NCI-H1930 (cell line): ENCODE measurements at regions not wholly inside any gene's neighbourhood (a gene's known extent, or its start where the extent isn't known, plus 50 kb on each side); places are given as distances from the start of the nearest gene placed in this dataset.
"Not testable (repeated sequence)": the region's sequence is repeated elsewhere in the genome, so short reads cannot be mapped to it uniquely, and the experiment has no call there.

Experiments
- DNase-seq, 2 experiments: peaks; one replicate each; lab custom pipeline; 2025; lab: John Stamatoyannopoulos, UW

GRCh38 chr7:49596701-49597491, 176.5 kb upstream of the VWC2 start:
- no peak for DNase-seq

GRCh38 chr7:49597805-49598204, 175.6 kb upstream of the VWC2 start:
- DNase-seq = no peak

DNA sequence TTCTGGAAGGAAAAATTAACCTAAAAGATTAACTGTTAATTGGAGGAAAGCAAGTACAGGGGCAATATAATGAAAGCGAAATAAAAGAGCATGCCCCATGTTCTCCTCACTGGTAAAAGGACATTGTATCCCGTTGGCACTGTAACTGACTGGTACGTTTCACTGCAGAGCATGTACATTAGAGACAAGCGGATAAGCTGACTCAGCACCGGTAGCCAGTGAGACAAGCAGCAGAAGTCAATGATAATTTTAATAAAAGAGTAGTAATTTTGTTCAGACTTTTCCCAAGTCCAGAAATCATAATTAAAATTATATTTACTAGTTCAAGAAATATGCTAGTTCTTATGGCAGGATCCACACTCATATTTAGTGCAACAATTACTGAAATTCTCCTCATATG, 161.5 kb upstream of the VWC2 start:
- no peak for DNase-seq

- DNase-seq = no peak
Measured at GRCh38 chr7:49613759-49614158, 159.7 kb upstream of the VWC2 start.

DNA sequence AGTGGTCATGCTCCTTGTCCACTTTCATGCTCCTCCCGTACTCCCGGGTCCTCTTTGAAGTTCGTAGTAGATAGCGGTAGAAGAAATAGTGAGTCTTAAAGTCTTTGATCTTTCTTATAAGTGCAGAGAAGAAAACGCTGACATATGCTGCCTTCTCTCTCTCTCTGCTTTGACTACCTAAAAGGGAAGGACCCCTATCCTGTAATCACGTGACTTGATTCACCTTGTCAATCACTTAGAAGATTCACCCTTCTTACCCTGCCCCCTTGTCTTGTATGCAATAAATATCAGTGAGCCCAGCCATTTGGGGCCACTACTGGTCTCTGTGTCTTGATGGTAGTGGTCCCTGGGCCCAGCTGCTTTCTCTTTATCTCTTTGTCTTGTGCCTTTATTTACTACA, 158.5 kb upstream of the VWC2 start:
- DNase-seq = not testable (repeated sequence)

DNA sequence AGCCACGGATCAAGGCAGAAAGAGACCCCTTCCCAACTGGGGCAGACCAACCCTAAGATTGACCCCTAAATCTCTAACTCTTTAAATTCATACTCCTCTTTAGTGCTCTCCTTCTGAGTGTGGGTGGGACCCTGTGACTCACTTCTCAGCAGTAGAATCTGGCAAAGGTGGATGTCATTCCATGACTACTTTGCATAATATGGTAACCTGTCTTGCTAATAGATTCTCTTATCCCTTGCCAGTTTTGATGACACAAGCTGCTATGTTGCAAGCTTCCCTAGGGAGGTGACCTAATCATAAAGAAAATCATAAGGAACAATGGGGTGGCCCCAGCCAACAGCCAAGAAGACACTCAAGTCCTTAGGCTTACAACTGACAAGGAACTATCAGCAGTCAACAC, 155.4 kb upstream of the VWC2 start:
- no peak for DNase-seq

- no peak for DNase-seq
Measured at GRCh38 chr7:49623943-49624342, 149.5 kb upstream of the VWC2 start.

GRCh38 chr7:49624611-49625010, 148.8 kb upstream of the VWC2 start:
- DNase-seq = no peak

GRCh38 chr7:49630513-49630912, 142.9 kb upstream of the VWC2 start:
- DNase-seq = no peak

DNA sequence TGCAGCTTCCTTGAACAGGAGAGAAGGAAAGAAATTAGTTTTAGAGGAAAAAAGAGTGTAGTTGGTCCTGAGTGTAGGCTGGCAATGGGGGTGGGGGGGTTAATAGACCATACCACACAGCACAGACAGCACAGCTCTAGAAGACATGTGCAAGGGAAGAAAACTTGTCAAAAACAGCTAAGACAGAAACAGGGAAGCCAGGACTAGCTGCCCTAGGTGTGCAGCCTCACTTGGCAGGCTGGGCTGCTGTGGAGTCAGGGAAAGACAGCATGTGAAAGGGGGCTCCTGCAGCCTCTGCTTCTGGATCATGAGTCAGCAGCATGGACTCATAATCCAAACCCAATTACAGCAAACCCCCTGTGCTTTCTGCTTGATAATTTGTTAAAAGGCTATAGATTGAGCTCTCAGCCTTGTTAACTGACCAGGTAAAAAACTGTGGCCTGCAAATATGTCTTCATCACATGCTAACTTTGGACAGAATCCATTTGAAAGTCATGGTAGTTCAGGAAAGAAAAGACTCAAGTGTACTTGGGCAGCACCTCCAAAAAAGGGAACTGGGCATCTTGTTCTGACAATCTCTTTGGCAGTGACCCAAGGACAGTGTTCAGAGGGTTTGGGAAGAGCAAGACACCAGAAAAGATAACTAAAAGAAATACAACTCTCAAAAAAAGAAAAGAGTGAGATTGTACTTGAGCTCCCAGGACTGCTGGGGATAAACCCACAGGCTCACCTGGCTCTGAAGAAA, 142.2 kb upstream of the VWC2 start:
- DNase-seq = no peak

GRCh38 chr7:49631960-49632359, 141.5 kb upstream of the VWC2 start:
- no peak for DNase-seq

DNA sequence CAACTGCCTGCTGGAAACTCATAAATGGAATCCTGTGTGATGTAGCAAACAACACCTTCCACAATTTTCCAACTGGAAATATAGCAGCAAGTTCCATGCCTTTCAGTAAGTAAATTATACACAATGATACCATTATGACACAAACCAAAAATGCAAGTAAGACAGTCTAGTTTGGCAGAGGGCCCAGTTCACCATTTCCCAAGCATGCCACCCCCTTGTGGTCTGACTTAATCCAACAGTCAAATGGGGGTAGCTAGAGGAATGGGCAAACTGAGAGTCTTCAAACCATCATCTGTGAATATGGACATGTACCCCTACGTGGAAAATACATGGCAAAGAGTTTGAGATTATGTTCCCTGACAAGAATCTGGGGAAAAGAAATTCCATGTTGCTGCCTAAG, 137.6 kb upstream of the VWC2 start:
- DNase-seq = no peak

DNA sequence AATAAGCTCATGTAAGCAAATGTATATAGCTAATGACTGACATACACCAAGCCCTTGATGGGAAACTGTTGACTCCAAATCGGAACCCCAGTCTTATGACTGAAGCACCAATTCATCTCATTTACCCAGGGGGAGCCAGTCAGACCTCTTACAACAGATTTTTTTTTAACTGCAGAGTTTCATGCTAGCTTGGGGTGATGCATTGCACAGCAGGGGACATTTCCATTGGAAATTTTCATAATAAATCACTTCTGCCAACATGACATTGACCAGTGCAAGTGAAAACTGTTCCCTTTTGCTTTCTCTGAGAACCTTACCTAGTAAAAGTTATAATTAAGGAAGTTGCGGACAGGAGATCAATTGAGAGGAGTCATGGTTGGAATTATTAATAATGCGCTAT, 137.0 kb upstream of the VWC2 start:
- DNase-seq = no peak

DNA sequence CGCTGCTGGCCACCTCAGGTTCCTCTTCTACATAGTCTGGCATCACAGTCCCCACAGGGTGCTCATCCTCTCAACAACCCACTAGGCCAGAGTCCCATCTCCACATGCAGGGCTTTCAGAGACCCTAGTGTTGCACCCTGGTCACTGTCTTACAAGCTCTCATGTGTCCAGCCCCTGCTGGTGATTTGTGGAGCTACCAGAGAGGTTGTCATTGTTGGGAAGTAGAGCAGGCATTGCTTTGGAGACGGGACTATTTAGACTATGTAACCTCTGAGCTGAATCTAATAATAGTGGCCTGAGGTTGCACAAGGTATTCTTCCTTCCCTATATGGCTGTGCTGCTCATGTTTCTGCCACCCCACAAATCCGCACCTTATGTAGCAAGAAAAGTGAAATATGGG, 135.3 kb upstream of the VWC2 start:
- no peak for DNase-seq

GRCh38 chr7:49639068-49639593, 134.3 kb upstream of the VWC2 start:
- no peak for DNase-seq

DNA sequence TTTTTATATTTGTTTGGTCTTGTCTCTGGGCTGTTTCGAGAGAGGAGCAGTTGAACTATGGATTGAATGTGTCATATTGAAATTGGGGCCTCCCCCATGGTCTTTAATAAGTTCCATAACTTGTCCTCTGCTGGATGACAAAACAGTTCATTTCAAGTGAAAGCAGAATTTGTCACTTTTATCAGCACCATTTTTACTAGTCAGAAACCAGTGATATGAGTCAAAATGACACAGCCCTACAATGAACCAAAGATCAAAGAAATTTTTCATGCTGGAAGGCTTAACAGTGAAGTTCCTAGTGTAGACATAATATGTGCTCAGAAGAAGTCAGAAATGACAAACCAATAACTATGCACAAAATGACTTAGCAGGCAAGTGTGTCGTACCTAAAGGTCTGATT, 133.6 kb upstream of the VWC2 start:
- DNase-seq = no peak

DNA sequence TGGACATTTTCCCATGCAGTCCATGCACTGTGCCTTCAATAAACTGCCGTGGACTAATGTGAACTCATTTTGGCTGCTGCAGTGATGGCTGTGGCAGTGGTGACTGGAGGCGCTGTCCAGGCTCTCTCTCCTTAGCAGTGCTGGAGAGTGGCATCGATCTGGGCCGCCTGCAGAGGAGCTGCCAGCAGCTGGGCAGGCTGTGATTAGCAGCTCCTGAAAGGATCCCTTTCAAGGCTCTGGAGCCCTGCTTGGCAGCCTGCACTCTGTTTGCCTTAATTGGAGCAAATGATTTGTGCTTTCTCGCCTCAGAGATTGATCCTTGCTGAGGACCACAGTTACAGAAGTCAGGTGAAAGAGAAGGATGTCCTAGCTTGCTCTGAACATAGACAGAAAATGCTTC, 130.1 kb upstream of the VWC2 start:
- DNase-seq = no peak

- no peak for DNase-seq
Measured at GRCh38 chr7:49643736-49644135, 129.7 kb upstream of the VWC2 start.

GRCh38 chr7:49644396-49645166, 128.9 kb upstream of the VWC2 start:
- DNase-seq = no peak

GRCh38 chr7:49645296-49645695, 128.1 kb upstream of the VWC2 start:
- DNase-seq = no peak

- no peak for DNase-seq
Measured at GRCh38 chr7:49660170-49660783, 113.2 kb upstream of the VWC2 start.

DNA sequence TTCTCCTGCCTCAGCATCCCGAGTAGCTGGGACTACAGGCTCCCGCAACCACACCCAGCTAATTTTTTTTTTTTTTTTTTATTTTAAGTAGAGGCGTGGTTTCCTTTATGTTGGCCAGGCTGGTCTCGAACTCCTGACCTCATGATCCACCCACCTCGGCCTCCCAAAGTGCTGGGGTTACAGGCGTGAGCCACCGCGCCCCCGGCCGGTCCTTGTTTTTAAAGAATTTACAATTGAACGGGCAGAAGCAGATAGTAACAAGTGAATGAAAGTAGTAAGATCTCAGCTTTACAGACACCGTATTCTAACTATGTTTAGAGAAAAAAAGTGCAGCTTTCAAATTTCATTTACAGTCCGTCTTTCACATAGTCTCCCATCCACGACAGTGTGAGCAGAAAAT, 112.5 kb upstream of the VWC2 start:
- no peak for DNase-seq
